Caco-2 (cell line): ENCODE measurements at regions not wholly inside any gene's neighbourhood (a gene's known extent, or its start where the extent isn't known, plus 50 kb on each side); places are given as distances from the start of the nearest gene placed in this dataset.

Experiments
- BruUV-seq: library from RNA; stranded (reverse); fragments of 400-500 nt; replicated peaks from 2 replicates; lab custom pipeline; 2021; lab: Mats Ljungman, UMichigan
- CTCF ChIA-PET: fragments of 300-600 bp; sonication (Branson Sonifier 250); formaldehyde crosslinking; loops from one replicate; lab custom pipeline; 2022; ENCODE audit warnings: antibody characterized with exemption; lab: Charles Lee
- POLR2A ChIA-PET: fragments of 300-600 bp; sonication (Branson Sonifier 250); formaldehyde crosslinking; loops from one replicate; lab custom pipeline; 2022; ENCODE audit warnings: antibody characterized with exemption; lab: Charles Lee
- DNase-seq, 2 experiments: peaks; one replicate each; pipeline versions ENCODE4 v3.0.0 to v3.0.0-alpha.2; 2020 to 2022
- H3K27me3 ChIP-seq: replicated peaks from 2 replicates; pipeline ENCODE4 v1.6.0; 2011; ENCODE audit warnings: low read length; ENCODE audit not compliant: control insufficient read depth, insufficient read depth
- H3K36me3 ChIP-seq: 2 replicates; pipeline ENCODE4 v1.5.1; 2011; ENCODE audit warnings: low read length; ENCODE audit not compliant: control insufficient read depth, insufficient read depth
- H3K4me1 ChIP-seq: fragments of 250-450 bp; sonication (Bioruptor Pico); 2 replicates; pipeline ENCODE4 v1.5.1; 2020; ENCODE audit warnings: mild to moderate bottlenecking
- H3K4me3 ChIP-seq: 2 replicates; pipeline ENCODE4 v1.5.1; 2011; ENCODE audit warnings: low read depth, mild to moderate bottlenecking, control low read depth, low read length
- H3K9me3 ChIP-seq: fragments of 250-450 bp; sonication (Bioruptor Pico); 2 replicates; pipeline ENCODE4 v1.5.1; 2020; ENCODE audit warnings: mild to moderate bottlenecking, moderate library complexity
- H3K27ac Mint-ChIP-seq: one replicate; pipeline ENCODE4 v1.8.0; 2022; ENCODE audit warnings: mixed read lengths; ENCODE audit not compliant: unreplicated experiment
- H3K27me3 Mint-ChIP-seq: one replicate; pipeline ENCODE4 v1.8.0; 2022; ENCODE audit warnings: mixed read lengths; ENCODE audit not compliant: insufficient read depth, unreplicated experiment
- H3K36me3 Mint-ChIP-seq: one replicate; pipeline ENCODE4 v1.8.0; 2022; ENCODE audit warnings: mild to moderate bottlenecking, mixed read lengths; ENCODE audit not compliant: insufficient read depth, unreplicated experiment
- H3K4me1 Mint-ChIP-seq: one replicate; pipeline ENCODE4 v1.8.0; 2022; ENCODE audit warnings: low read depth, mixed read lengths; ENCODE audit not compliant: unreplicated experiment
- H3K4me3 Mint-ChIP-seq: one replicate; pipeline ENCODE4 v1.8.0; 2022; ENCODE audit warnings: mild to moderate bottlenecking, moderate library complexity, mixed read lengths; ENCODE audit not compliant: unreplicated experiment
- H3K9me3 Mint-ChIP-seq: one replicate; pipeline ENCODE4 v1.8.0; 2022; ENCODE audit warnings: mixed read lengths; ENCODE audit not compliant: unreplicated experiment
- CTCF ChIP-seq, 2 experiments: fragments of 200-600 bp in 1 of 2; IDR thresholded peaks; 1 replicate in 1 of 2; 2 replicates in 1 of 2; pipeline versions ENCODE4 v1.5.1 to v1.8.0; 2011 to 2022; ENCODE audit warnings: antibody characterized with exemption in 1 of 2, control low read depth in 1 of 2, inconsistent platforms in 1 of 2, low read depth in 1 of 2, low read length in 1 of 2, mild to moderate bottlenecking in 1 of 2, moderate library complexity in 1 of 2; ENCODE audit not compliant: insufficient read depth in 1 of 2, severe bottlenecking in 1 of 2, unreplicated experiment in 1 of 2
- intact Hi-C: fragments of 100-400 bp; cut with micrococcal nuclease; formaldehyde crosslinking; loops from one replicate; pipeline ENCODE4 v1.10.0; 2022; ENCODE audit not compliant: unreplicated experiment

- intact Hi-C loops, result no loop called here
- no peak overlapping the region for H3K27ac Mint-ChIP-seq
- H3K27me3 Mint-ChIP-seq, result peaks cover 11% of the 10 kb centered on the region
- H3K9me3 ChIP-seq, result no peaks in the 10 kb centered on the region
- BruUV-seq, result no TSS peak
- H3K9me3 Mint-ChIP-seq, result no peaks in the 10 kb centered on the region
- POLR2A ChIA-PET, result no interaction called here
- H3K27me3 ChIP-seq, result no peaks in the 10 kb centered on the region
- TF ChIP-seq CTCF (IDR thresholded peaks at IDR 0.05; ENCODE audit: insufficient read depth in 1 of 2, low read depth in 1 of 2, low read length in 1 of 2, severe bottlenecking in 1 of 2, unreplicated experiment in 1 of 2), result no peak
- no peak overlapping the region for H3K4me3 Mint-ChIP-seq
- no peaks in the 10 kb centered on the region for H3K4me1 ChIP-seq
- no peaks in the 10 kb centered on the region for H3K4me1 Mint-ChIP-seq
- H3K36me3 ChIP-seq, result no peaks in the 10 kb centered on the region
- H3K4me3 ChIP-seq, result no peak overlapping the region
- no peaks in the 10 kb centered on the region for H3K36me3 Mint-ChIP-seq
- CTCF ChIA-PET, result interaction anchor here (0.7 kb wide), 1 partner anchor 84 kb away, joined by 3 read pairs; no protein-coding TSS in a partner anchor
- DNase-seq, result no peak
Measured at GRCh38 chr13:42417626-42418025, 145.7 kb downstream of the AKAP11 start.

- CTCF ChIA-PET, result no interaction called here
- H3K4me1 Mint-ChIP-seq, result no peaks in the 10 kb centered on the region
- no TSS peak for BruUV-seq
Measured at GRCh38 chr13:42418184-42418583, 146.2 kb downstream of the AKAP11 start.

GRCh38 chr13:42420304-42420703 lies 148.4 kb downstream of the AKAP11 start:
- Histone ChIP-seq H3K4me3 (no peak overlapping the region), H3K9me3 (0 out of 2 replicates have a peak, but pooled peaks cover 7% of the 10 kb centered on the region), H3K4me1 (0 out of 2 replicates have a peak, but pooled peaks cover 6% of the 10 kb centered on the region), H3K36me3 (no peaks in the 10 kb centered on the region), H3K27me3 (no peaks in the 10 kb centered on the region)
- H3K4me1 Mint-ChIP-seq, result no peaks in the 10 kb centered on the region
- H3K27me3 Mint-ChIP-seq, result peaks cover 14% of the 10 kb centered on the region
- no peak overlapping the region for H3K27ac Mint-ChIP-seq
- ChIA-PET POLR2A (no interaction called here), CTCF (no interaction called here)
- TF ChIP-seq CTCF (IDR thresholded peaks at IDR 0.05; ENCODE audit: insufficient read depth in 1 of 2, low read depth in 1 of 2, low read length in 1 of 2, severe bottlenecking in 1 of 2, unreplicated experiment in 1 of 2), result no peak
- no peak overlapping the region for H3K4me3 Mint-ChIP-seq
- intact Hi-C loops, result no loop called here
- H3K36me3 Mint-ChIP-seq, result no peaks in the 10 kb centered on the region
- H3K9me3 Mint-ChIP-seq, result peaks cover 15% of the 10 kb centered on the region
- DNase-seq, result no peak
- no TSS peak for BruUV-seq

More at GRCh38 chr13:42418184-42418583, 146.2 kb downstream of the AKAP11 start:
- no peaks in the 10 kb centered on the region for H3K27me3 ChIP-seq
- POLR2A ChIA-PET, result no interaction called here
- DNase-seq, result no peak
- H3K36me3 ChIP-seq, result no peaks in the 10 kb centered on the region
- H3K9me3 ChIP-seq, result no peaks in the 10 kb centered on the region
- H3K36me3 Mint-ChIP-seq, result no peaks in the 10 kb centered on the region
- peaks cover 3% of the 10 kb centered on the region for H3K9me3 Mint-ChIP-seq
- intact Hi-C loops, result no loop called here
- no peak overlapping the region for H3K27ac Mint-ChIP-seq
- H3K4me3 ChIP-seq, result no peak overlapping the region
- H3K4me1 ChIP-seq, result no peaks in the 10 kb centered on the region
- no peak overlapping the region for H3K4me3 Mint-ChIP-seq
- no peak for TF ChIP-seq CTCF (IDR thresholded peaks at IDR 0.05; ENCODE audit: insufficient read depth in 1 of 2, low read depth in 1 of 2, low read length in 1 of 2, severe bottlenecking in 1 of 2, unreplicated experiment in 1 of 2)
- peaks cover 15% of the 10 kb centered on the region for H3K27me3 Mint-ChIP-seq
